Epithelial cell of proximal tubule (primary cell): ENCODE measurements at regions not wholly inside any gene's neighbourhood (a gene's known extent, or its start where the extent isn't known, plus 50 kb on each side); places are given as distances from the start of the nearest gene placed in this dataset.
A peak's percentile ranks its signal among the peaks of the same experiment; 100 is the strongest.

ENCODE experiments used
- DNase-seq: peaks from one replicate; pipeline ENCODE4 v3.0.0-alpha.2; 2011; ENCODE audit warnings: low read depth
- H3K4me3 ChIP-seq: 2 replicates; pipeline ENCODE4 v1.5.1; 2011; ENCODE audit warnings: low read depth, mild to moderate bottlenecking, low read length
- TF ChIP-seq, protein P1 (sequence below): conservative IDR thresholded peaks from 2 replicates; pipeline ENCODE4 v1.5.1; 2012; ENCODE audit warnings: low read depth, mild to moderate bottlenecking, low read length

DNA sequence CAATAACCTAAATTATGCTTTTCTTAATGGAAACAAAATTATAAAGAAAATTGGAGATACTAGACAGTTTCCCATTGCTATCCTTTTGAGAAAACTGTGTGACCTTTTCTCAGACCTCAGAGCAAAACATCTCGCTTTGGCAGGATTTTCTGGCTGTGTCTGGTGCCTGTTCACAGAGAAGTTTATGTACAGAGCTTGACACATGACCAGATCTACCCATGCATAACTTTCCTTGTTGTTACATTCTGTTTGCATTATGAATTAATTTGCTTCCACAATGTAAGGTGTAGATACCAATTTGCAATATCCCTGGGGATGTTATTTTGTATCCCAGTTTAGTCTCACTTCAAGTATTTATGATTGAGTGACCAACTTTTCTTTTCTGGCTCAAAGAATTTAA is 565.0 kb downstream of the XPNPEP1 start:
- H3K4me3 ChIP-seq: no peak overlapping the region
- TF ChIP-seq, protein P1, sequence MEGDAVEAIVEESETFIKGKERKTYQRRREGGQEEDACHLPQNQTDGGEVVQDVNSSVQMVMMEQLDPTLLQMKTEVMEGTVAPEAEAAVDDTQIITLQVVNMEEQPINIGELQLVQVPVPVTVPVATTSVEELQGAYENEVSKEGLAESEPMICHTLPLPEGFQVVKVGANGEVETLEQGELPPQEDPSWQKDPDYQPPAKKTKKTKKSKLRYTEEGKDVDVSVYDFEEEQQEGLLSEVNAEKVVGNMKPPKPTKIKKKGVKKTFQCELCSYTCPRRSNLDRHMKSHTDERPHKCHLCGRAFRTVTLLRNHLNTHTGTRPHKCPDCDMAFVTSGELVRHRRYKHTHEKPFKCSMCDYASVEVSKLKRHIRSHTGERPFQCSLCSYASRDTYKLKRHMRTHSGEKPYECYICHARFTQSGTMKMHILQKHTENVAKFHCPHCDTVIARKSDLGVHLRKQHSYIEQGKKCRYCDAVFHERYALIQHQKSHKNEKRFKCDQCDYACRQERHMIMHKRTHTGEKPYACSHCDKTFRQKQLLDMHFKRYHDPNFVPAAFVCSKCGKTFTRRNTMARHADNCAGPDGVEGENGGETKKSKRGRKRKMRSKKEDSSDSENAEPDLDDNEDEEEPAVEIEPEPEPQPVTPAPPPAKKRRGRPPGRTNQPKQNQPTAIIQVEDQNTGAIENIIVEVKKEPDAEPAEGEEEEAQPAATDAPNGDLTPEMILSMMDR: no peak
- DNase-seq: no peak

DNA sequence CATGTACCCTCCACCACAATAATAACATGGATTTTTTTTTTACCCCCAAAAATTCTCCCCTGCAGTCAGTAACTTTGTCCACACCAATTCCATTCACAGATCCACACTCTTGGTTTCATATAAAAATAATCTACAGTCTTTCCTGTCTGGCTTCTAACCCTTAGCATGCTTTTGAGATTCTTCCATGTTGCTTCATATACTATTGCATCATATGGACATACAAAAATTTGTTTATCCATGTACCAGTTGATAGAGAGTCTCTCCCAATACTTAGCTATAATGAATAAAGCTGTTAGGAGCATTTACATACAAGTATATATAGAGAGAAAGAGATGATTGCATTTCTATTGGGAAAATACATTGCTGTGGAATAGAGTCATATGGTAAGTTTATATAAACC is 575.0 kb downstream of the XPNPEP1 start:
- TF ChIP-seq, protein P1: no peak
- no peak overlapping the region for H3K4me3 ChIP-seq
- no peak for DNase-seq

DNA sequence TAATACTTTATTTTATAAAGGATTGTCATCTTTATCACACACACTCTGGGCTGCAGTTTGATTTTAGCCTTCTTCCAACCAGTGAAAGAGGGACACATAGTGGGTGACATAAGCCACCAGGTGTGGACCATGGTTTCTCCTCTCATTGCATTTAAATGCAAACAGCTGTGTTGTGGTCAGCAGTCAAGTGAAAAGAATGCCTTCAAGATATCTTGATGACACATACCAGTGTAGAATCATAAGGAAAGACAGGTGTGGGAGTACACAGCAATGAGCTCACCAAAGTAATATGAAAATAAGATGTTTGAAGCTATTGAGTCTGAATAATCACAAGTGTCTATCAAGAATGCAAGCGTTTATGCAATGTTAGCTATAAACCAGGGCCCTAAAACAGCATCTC is 580.0 kb downstream of the XPNPEP1 start:
- TF ChIP-seq, protein P1: no peak
- peak; percentile 6 for DNase-seq
- no peak overlapping the region for H3K4me3 ChIP-seq

DNA sequence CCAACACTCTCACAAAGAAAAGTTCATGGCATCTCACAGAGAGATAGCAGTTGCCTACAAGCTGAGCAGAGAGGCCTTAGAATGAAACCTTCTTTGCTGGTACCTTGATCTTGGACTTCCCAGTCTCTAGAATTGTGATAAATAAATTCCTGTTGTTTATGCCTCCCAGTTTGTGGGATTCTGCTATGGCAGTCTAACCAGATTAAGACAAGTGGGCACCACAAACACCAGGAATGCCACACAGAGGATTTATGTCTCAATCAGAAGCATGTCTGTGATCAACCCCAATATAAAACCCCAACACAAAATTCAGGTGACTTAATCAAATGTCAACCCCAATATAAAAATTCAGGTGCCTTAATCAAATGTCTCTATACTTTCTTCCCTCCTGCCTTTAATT is 581.3 kb downstream of the XPNPEP1 start:
- TF ChIP-seq, protein P1: no peak
- no peak overlapping the region for H3K4me3 ChIP-seq
- no peak for DNase-seq

DNA sequence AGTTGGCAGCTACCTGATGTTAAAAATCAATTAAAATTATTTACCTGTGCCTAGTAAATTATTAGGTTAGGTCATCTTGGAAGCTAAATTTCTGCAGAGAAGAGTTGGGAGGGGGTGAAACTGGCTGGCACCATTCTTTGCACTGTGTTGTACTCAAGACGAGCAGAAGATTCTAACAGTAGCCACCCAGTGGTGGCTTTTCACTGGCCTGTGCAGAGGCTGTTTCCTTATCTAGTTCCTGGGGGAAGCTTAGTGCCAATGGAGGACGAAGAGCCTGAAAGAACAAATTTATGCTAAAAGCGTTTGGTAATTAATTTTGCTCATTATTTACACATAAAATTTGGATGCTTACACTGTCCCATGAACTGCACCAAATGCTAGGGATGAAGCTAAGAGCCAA is 595.3 kb downstream of the XPNPEP1 start:
- H3K4me3 ChIP-seq: no peak overlapping the region
- no peak for DNase-seq
- TF ChIP-seq, protein P1: peak; percentile 11

DNA sequence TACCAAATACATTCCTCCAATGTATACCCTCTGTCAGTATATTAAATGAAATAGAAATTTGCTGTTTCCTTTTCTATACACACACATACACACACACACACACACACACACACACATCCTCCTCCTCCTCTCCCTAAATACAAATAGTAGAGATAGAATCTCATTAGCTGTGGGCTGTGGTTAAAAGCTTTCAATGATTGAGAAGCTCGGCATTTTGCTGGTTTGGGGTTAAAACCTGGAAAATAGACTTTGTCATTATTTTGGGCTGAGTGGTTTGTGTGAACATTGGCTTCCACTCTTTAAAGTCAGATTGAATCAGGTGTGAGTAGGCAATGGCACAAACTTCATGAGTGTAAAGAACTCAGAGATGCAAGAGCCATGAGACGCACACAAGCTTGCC is 596.0 kb downstream of the XPNPEP1 start:
- TF ChIP-seq, protein P1: no peak
- no peak overlapping the region for H3K4me3 ChIP-seq
- no peak for DNase-seq

DNA sequence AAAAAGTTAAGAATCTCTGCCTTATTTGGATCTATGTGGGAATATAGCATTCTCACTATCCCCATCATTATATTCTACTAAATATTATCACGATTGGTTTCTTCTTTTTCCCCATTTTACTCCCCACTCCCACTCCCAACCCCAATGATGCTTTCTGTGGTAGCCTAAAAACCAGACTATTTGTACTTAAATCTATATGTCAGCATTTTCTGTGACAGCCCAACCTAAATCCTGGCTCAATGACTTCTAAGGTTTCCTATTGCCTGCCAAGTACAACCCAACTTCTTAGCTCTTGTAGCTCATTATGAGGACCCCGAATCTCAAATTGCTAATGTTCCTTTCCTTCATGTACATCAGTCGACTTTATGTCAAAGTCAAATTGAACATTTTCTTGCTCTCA is 598.6 kb downstream of the XPNPEP1 start:
- TF ChIP-seq, protein P1: no peak
- DNase-seq: no peak
- H3K4me3 ChIP-seq: no peak overlapping the region
